Middle frontal gyrus (tissue), 1 donor: ENCODE measurements at regions not wholly inside any gene's neighbourhood (a gene's known extent, or its start where the extent isn't known, plus 50 kb on each side); places are given as distances from the start of the nearest gene placed in this dataset.

ENCODE experiments used
- DNase-seq: peaks from one replicate; pipeline ENCODE4 v3.0.0-alpha.2; 2015; ENCODE audit warnings: low spot score; ENCODE audit errors: extremely low spot score

- no peak for DNase-seq
These were observed 382.8 kb downstream of the BCL11B start for GRCh38 chr14:98888927-98889835.

GRCh38 chr14:98889836-98890185 lies 382.2 kb downstream of the BCL11B start:
- no peak for DNase-seq

GRCh38 chr14:98890556-98891340 lies 381.2 kb downstream of the BCL11B start:
- no peak for DNase-seq

- DNase-seq, result no peak
These were observed 378.3 kb downstream of the BCL11B start for GRCh38 chr14:98893675-98894074.

- no peak for DNase-seq
These were observed 377.4 kb downstream of the BCL11B start for GRCh38 chr14:98894600-98894999.

- no peak for DNase-seq
These were observed 375.5 kb downstream of the BCL11B start for GRCh38 chr14:98896449-98896848.

GRCh38 chr14:98897605-98898309 lies 374.2 kb downstream of the BCL11B start:
- no peak for DNase-seq

GRCh38 chr14:98899441-98899840 lies 372.6 kb downstream of the BCL11B start:
- no peak for DNase-seq

- no peak for DNase-seq
These were observed 371.8 kb downstream of the BCL11B start for GRCh38 chr14:98900236-98900635.

- no peak for DNase-seq
These were observed 371.2 kb downstream of the BCL11B start for GRCh38 chr14:98900798-98901197.

GRCh38 chr14:98901511-98902205 lies 370.3 kb downstream of the BCL11B start:
- no peak for DNase-seq

- DNase-seq, result no peak
These were observed 368.6 kb downstream of the BCL11B start for GRCh38 chr14:98903371-98903770.

- DNase-seq, result no peak
These were observed 367.3 kb downstream of the BCL11B start for GRCh38 chr14:98904677-98905076.

- no peak for DNase-seq
These were observed 365.6 kb downstream of the BCL11B start for GRCh38 chr14:98906123-98906995.

GRCh38 chr14:98907271-98907670 lies 364.7 kb downstream of the BCL11B start:
- no peak for DNase-seq

GRCh38 chr14:98908050-98908449 lies 363.9 kb downstream of the BCL11B start:
- DNase-seq, result no peak

GRCh38 chr14:98909251-98909944 lies 362.6 kb downstream of the BCL11B start:
- no peak for DNase-seq

GRCh38 chr14:98910061-98910460 lies 361.9 kb downstream of the BCL11B start:
- no peak for DNase-seq

- DNase-seq, result no peak
These were observed 359.3 kb downstream of the BCL11B start for GRCh38 chr14:98912655-98913054.
